ENCODE measurements at regions not wholly inside any gene's neighbourhood (a gene's known extent, or its start where the extent isn't known, plus 50 kb on each side); places are given as distances from the start of the nearest gene placed in this dataset.
"Not testable (repeated sequence)": the region's sequence is repeated elsewhere in the genome, so short reads cannot be mapped to it uniquely, and the experiment has no call there.

DNA sequence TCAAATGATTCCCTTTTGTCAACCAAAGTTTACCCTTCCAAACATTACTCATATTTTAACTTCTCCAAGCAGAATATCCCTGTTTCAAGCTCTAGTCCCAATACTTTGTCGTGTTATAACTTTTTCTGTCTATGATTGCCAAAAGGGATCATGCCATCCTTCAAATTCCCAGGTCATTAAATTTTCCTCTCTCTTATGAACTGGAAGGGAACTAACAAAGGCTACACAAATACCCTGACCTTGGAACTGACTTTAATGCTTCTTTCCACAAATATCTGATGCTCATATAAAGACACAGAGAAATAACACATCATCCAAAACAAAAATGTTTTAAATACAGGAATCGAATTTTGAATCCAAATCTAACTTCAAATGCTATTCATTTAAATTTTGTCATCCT, 1352.7 kb downstream of the CDH11 start:
- no peaks in the 10 kb centered on the region for H3K4me1 ChIP-seq (ENCODE audit: insufficient read depth, low read length)
- intact Hi-C loops (cut with micrococcal nuclease) = no loop called here
- Mint-ChIP-seq H3K9me3 (peaks cover 3 to 46% (median 31%) of the 10 kb centered on the region in 8 donors), H3K27me3 (no peaks in the 10 kb centered on the region), H3K4me1 (no peaks in the 10 kb centered on the region), H3K36me3 (no peaks in the 10 kb centered on the region), H3K4me3 (no peak overlapping the region), H3K27ac (no peak overlapping the region)
- ChIA-PET CTCF (ENCODE audit: partially characterized antibody) (no interaction called here), POLR2A (ENCODE audit: partially characterized antibody) (no interaction called here)
- no peaks in the 10 kb centered on the region for H3K36me3 ChIP-seq (ENCODE audit: insufficient read depth, low read length)
- no peak overlapping the region for H3K27ac ChIP-seq (ENCODE audit: low read depth, low read length)
- H3K27me3 ChIP-seq (ENCODE audit: insufficient read depth, low read length) = no peaks in the 10 kb centered on the region
- DNase-seq = no peak
- no peak overlapping the region for H3K4me3 ChIP-seq (ENCODE audit: low read length in 2 of 2)
- H3K9me3 ChIP-seq (ENCODE audit: control insufficient read depth in 1 of 2, low read length in 2 of 2) = no peaks in the 10 kb centered on the region

DNA sequence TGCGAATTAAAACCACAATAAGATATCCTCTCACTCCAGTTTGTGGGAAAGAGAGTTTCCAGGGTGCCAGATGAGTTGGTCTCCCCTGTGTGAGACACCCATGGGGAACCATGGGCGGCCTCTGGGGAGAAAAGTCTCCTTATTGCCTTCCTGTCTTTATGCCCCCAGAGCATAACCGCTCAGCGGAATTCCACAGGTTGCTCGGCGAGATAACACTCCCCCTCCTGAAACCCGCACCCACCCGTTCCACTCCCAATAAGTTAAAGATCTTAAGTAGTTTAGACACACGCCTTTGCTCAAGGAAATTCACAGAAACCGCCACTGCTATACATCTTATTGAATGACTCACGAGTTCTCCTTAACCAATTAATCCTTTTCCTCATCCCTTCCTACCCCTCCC, 1361.6 kb downstream of the CDH11 start:
- H3K36me3 Mint-ChIP-seq; intact Hi-C loops (cut with micrococcal nuclease); H3K4me3 ChIP-seq (ENCODE audit: low read length in 2 of 2); CTCF ChIA-PET (ENCODE audit: partially characterized antibody); H3K4me1 ChIP-seq (ENCODE audit: insufficient read depth, low read length); H3K27ac ChIP-seq (ENCODE audit: low read depth, low read length); DNase-seq; POLR2A ChIA-PET (ENCODE audit: partially characterized antibody); H3K4me3 Mint-ChIP-seq; H3K27ac Mint-ChIP-seq; H3K27me3 Mint-ChIP-seq; H3K9me3 ChIP-seq (ENCODE audit: control insufficient read depth in 1 of 2, low read length in 2 of 2); H3K4me1 Mint-ChIP-seq; H3K36me3 ChIP-seq (ENCODE audit: insufficient read depth, low read length); H3K27me3 ChIP-seq (ENCODE audit: insufficient read depth, low read length): not testable (repeated sequence)
- H3K9me3 Mint-ChIP-seq = peaks cover 8 to 42% (median 20%) of the 10 kb centered on the region in 8 donors

DNA sequence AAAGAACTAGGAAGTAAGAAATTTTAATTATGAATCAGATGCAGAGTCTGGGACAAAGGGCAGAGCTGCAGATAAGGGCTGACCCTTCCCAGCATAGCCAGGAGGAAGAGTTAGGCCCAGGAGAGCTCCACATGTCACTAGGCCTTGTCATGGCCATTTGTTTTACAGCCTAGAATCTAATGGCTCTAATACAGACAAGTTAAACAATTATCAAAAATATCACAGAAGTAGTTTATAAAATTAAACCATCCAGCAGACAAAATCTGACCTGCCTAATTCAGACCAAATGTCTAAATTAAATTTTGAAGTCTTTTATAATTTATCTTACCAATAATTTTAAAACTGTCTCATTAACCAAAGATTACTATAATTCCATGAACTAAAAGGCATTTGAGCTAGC, 1369.5 kb downstream of the CDH11 start:
- no peak overlapping the region for H3K4me3 Mint-ChIP-seq
- H3K9me3 Mint-ChIP-seq = peaks cover 3 to 62% (median 17%) of the 10 kb centered on the region in 8 donors
- ChIA-PET POLR2A (ENCODE audit: partially characterized antibody) (no interaction called here), CTCF (ENCODE audit: partially characterized antibody) (no interaction called here)
- no peaks in the 10 kb centered on the region for H3K4me1 Mint-ChIP-seq
- H3K27me3 ChIP-seq (ENCODE audit: insufficient read depth, low read length) = no peaks in the 10 kb centered on the region
- peaks cover 0 to 5% of the 10 kb centered on the region in 2 donors for H3K9me3 ChIP-seq (ENCODE audit: control insufficient read depth in 1 of 2, low read length in 2 of 2)
- H3K27ac Mint-ChIP-seq = no peak overlapping the region
- no peak overlapping the region for H3K27ac ChIP-seq (ENCODE audit: low read depth, low read length)
- no peaks in the 10 kb centered on the region for H3K36me3 Mint-ChIP-seq
- no peak for DNase-seq
- H3K4me3 ChIP-seq (ENCODE audit: low read length in 2 of 2) = no peak overlapping the region
- no peaks in the 10 kb centered on the region for H3K36me3 ChIP-seq (ENCODE audit: insufficient read depth, low read length)
- intact Hi-C loops (cut with micrococcal nuclease) = no loop called here
- H3K27me3 Mint-ChIP-seq = no peaks in the 10 kb centered on the region
- no peaks in the 10 kb centered on the region for H3K4me1 ChIP-seq (ENCODE audit: insufficient read depth, low read length)

DNA sequence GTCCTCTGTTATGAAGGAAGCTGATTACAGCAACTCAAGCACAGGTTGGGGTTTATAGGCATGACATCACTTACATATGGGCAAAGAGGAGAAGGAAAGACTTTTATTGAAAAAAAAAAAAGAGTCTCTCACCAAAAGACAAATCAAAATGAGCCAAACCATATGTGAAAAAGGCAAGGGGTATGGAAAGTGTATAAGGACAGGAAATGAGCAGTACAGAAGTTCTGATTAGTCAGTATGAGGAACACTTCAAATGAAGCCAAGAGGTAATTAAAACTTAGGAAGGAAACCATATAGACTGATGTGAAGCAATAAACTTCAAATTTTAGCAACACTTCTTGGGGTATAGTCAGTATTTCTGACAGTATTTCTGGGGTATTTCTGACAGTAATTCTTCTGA, 1372.6 kb downstream of the CDH11 start:
- Mint-ChIP-seq H3K36me3 (peaks cover 0 to 5% of the 10 kb centered on the region in 2 donors), H3K4me3 (no peak overlapping the region), H3K9me3 (peaks cover 3 to 53% (median 22%) of the 10 kb centered on the region in 8 donors), H3K4me1 (no peaks in the 10 kb centered on the region), H3K27me3 (no peaks in the 10 kb centered on the region), H3K27ac (no peak overlapping the region)
- no peak for DNase-seq
- Histone ChIP-seq H3K27me3 (ENCODE audit: insufficient read depth, low read length) (no peaks in the 10 kb centered on the region), H3K27ac (ENCODE audit: low read depth, low read length) (no peak overlapping the region), H3K9me3 (ENCODE audit: control insufficient read depth in 1 of 2, low read length in 2 of 2) (peaks cover 0 to 11% of the 10 kb centered on the region in 2 donors), H3K4me1 (ENCODE audit: insufficient read depth, low read length) (no peaks in the 10 kb centered on the region), H3K4me3 (ENCODE audit: low read length in 2 of 2) (no peak overlapping the region), H3K36me3 (ENCODE audit: insufficient read depth, low read length) (no peaks in the 10 kb centered on the region)
- intact Hi-C loops (cut with micrococcal nuclease) = no loop called here
- POLR2A ChIA-PET (ENCODE audit: partially characterized antibody) = no interaction called here
- CTCF ChIA-PET (ENCODE audit: partially characterized antibody) = no interaction called here

DNA sequence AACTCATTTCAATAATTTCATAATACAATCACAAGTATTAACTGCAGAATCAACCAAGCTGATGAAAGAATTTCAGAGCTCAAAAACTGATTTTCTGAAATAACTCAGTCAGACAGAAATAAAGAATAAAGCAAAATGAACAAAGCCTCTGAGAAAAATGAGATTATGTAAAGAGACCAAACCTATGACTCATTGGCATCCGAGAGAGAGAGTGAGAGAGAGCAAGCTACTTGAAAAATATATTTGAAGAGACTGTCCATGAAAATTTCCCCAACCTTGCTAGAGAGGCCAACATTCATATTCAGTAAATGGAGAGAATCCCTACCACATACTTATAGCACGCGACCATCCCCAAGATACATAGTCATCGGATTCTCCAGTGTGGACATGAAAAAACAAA, 1376.4 kb downstream of the CDH11 start:
- intact Hi-C loops (cut with micrococcal nuclease) = no loop called here
- Mint-ChIP-seq H3K9me3 (peaks cover 3 to 53% (median 24%) of the 10 kb centered on the region in 8 donors), H3K4me1 (no peaks in the 10 kb centered on the region), H3K27me3 (no peaks in the 10 kb centered on the region), H3K36me3 (peaks cover 0 to 5% of the 10 kb centered on the region in 2 donors), H3K27ac (no peak overlapping the region), H3K4me3 (no peak overlapping the region)
- Histone ChIP-seq H3K4me3 (ENCODE audit: low read length in 2 of 2) (no peak overlapping the region), H3K27me3 (ENCODE audit: insufficient read depth, low read length) (no peaks in the 10 kb centered on the region), H3K9me3 (ENCODE audit: control insufficient read depth in 1 of 2, low read length in 2 of 2) (peaks cover 0 to 6% of the 10 kb centered on the region in 2 donors), H3K36me3 (ENCODE audit: insufficient read depth, low read length) (no peaks in the 10 kb centered on the region), H3K4me1 (ENCODE audit: insufficient read depth, low read length) (no peaks in the 10 kb centered on the region), H3K27ac (ENCODE audit: low read depth, low read length) (no peak overlapping the region)
- CTCF ChIA-PET (ENCODE audit: partially characterized antibody) = no interaction called here
- POLR2A ChIA-PET (ENCODE audit: partially characterized antibody) = no interaction called here
- no peak for DNase-seq

DNA sequence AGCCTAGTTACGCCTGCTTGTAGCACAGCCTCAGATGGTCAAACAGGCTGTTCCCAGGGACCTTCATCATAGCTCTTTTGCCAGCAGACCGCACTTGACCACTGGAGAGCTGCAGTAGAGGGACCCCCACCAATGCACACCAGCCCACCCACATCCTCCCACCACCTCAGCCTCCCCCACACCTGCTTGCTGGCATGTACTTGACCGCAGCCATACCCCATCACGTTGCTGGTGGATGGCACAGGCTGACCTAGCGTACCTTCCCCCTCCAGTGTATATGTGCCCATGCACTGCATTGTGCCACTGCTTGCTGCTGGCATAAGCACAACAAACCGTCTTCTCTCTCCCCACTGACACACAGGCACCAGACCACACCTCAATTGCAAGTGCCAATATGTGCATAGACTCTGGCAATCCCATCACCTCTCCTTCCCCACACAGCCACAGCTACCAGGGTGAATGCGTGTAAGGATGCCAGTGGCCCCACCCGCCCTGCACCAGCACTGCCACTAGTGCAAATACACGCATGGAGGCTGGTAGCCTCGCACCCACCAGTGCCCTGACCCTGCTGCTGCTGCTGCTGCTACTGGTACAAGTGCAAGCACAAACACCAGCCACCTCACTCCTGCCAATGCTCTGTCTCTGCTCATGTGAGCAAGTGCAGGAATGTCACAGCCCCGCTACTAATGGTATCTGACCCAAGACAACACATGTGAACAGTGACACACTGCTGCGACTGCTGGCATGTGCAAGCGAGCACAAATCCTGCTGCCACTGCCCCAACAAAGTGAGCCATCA, 1377.6 kb downstream of the CDH11 start:
- Mint-ChIP-seq H3K9me3 (peaks cover 3 to 47% (median 23%) of the 10 kb centered on the region in 8 donors), H3K4me1 (no peaks in the 10 kb centered on the region), H3K36me3 (peaks cover 0 to 5% of the 10 kb centered on the region in 2 donors), H3K4me3 (no peak overlapping the region), H3K27ac (peak overlapping the region in 1 of 7 donors; percentile 73), H3K27me3 (no peaks in the 10 kb centered on the region)
- H3K9me3 ChIP-seq (ENCODE audit: control insufficient read depth in 1 of 2, low read length in 2 of 2) = peaks cover 0 to 6% of the 10 kb centered on the region in 2 donors
- intact Hi-C loops (cut with micrococcal nuclease) = no loop called here
- no peaks in the 10 kb centered on the region for H3K36me3 ChIP-seq (ENCODE audit: insufficient read depth, low read length)
- no peak for DNase-seq
- ChIA-PET CTCF (ENCODE audit: partially characterized antibody) (no interaction called here), POLR2A (ENCODE audit: partially characterized antibody) (no interaction called here)
- H3K4me3 ChIP-seq (ENCODE audit: low read length in 2 of 2) = no peak overlapping the region
- no peaks in the 10 kb centered on the region for H3K27me3 ChIP-seq (ENCODE audit: insufficient read depth, low read length)
- no peaks in the 10 kb centered on the region for H3K4me1 ChIP-seq (ENCODE audit: insufficient read depth, low read length)
- no peak overlapping the region for H3K27ac ChIP-seq (ENCODE audit: low read depth, low read length)

DNA sequence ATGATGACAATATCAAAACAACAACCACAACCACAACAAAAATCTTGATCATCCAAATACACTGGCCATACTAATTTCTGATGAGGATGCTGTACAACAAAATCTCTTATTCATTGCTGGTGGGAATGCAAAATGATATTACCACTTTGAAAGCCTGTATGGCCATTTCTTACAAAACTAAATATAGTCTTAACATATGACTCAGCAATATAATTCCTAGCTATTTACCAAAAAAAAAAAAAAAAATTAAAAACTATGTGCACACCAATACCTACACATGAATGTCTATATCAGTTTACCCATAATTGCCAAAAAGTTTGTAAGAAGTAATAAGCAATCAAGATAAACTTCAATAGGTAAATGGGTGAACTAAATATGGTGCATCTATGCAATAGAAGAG, 1379.7 kb downstream of the CDH11 start:
- POLR2A ChIA-PET (ENCODE audit: partially characterized antibody) = no interaction called here
- Histone ChIP-seq H3K36me3 (ENCODE audit: insufficient read depth, low read length) (no peaks in the 10 kb centered on the region), H3K27me3 (ENCODE audit: insufficient read depth, low read length) (no peaks in the 10 kb centered on the region), H3K4me1 (ENCODE audit: insufficient read depth, low read length) (no peaks in the 10 kb centered on the region), H3K9me3 (ENCODE audit: control insufficient read depth in 1 of 2, low read length in 2 of 2) (peaks cover 0 to 6% of the 10 kb centered on the region in 2 donors), H3K4me3 (ENCODE audit: low read length in 2 of 2) (no peak overlapping the region), H3K27ac (ENCODE audit: low read depth, low read length) (no peak overlapping the region)
- no peak overlapping the region for H3K27ac Mint-ChIP-seq
- H3K9me3 Mint-ChIP-seq = peaks cover 3 to 42% (median 25%) of the 10 kb centered on the region in 8 donors
- H3K27me3 Mint-ChIP-seq = no peaks in the 10 kb centered on the region
- peaks cover 0 to 5% of the 10 kb centered on the region in 2 donors for H3K36me3 Mint-ChIP-seq
- no peak for DNase-seq
- CTCF ChIA-PET (ENCODE audit: partially characterized antibody) = no interaction called here
- no peaks in the 10 kb centered on the region for H3K4me1 Mint-ChIP-seq
- intact Hi-C loops (cut with micrococcal nuclease) = no loop called here
- H3K4me3 Mint-ChIP-seq = no peak overlapping the region
